IMR-90 (cell line): ENCODE measurements at regions not wholly inside any gene's neighbourhood (a gene's known extent, or its start where the extent isn't known, plus 50 kb on each side); places are given as distances from the start of the nearest gene placed in this dataset.
A peak's percentile ranks its signal among the peaks of the same experiment; 100 is the strongest.

Experiments
- ATAC-seq: fragments of 200-7000 bp; cut with Tn5 transposase; 2 replicates; pipeline ENCODE4 v1.9.1; 2020; ENCODE audit warnings: low read depth, mild to moderate bottlenecking, moderate library complexity
- BruUV-seq: library from RNA; stranded (reverse); fragments of 400-500 nt; replicated peaks from 2 replicates; lab custom pipeline; 2021; lab: Mats Ljungman, UMichigan
- CTCF ChIA-PET: fragments of 300-600 bp; formaldehyde crosslinking; extraction: SDS; loops from one replicate; lab custom pipeline; 2021; ENCODE audit warnings: antibody characterized with exemption; lab: Yijun Ruan, JAX
- POLR2A ChIA-PET: fragments of 300-600 bp; sonication (Branson Sonifier 250); formaldehyde crosslinking; loops from one replicate; lab custom pipeline; 2022; ENCODE audit warnings: antibody characterized with exemption; ENCODE audit not compliant: unreplicated experiment; lab: Charles Lee
- DNase-seq: peaks from one replicate; pipeline ENCODE4 v3.0.0; 2013
- H2AFZ ChIP-seq: replicated peaks from 2 replicates; pipeline ENCODE3; 2013; ENCODE audit warnings: low read length, mild to moderate bottlenecking; ENCODE audit not compliant: poor library complexity
- H2AK5ac ChIP-seq: 2 replicates; pipeline ENCODE4 v1.6.1; 2013; ENCODE audit warnings: low read depth, low read length, inconsistent platforms
- H2AK9ac ChIP-seq: replicated peaks from 2 replicates; pipeline ENCODE3; 2013; ENCODE audit warnings: mild to moderate bottlenecking, low read depth, low read length, moderate library complexity; ENCODE audit not compliant: poor library complexity
- H2BK120ac ChIP-seq: 2 replicates; pipeline ENCODE4 v1.6.1; 2013; ENCODE audit warnings: low read depth, low read length, inconsistent platforms
- H2BK15ac ChIP-seq: 3 replicates; pipeline ENCODE4 v1.6.1; 2013; ENCODE audit warnings: low read depth, low read length, inconsistent platforms
- H2BK20ac ChIP-seq: 2 replicates; pipeline ENCODE4 v1.6.1; 2013; ENCODE audit warnings: low read depth, mild to moderate bottlenecking, inconsistent platforms, low read length, moderate library complexity
- H2BK5ac ChIP-seq: 2 replicates; pipeline ENCODE4 v1.6.1; 2013; ENCODE audit warnings: mild to moderate bottlenecking, low read depth, low read length, inconsistent platforms; ENCODE audit not compliant: poor library complexity, severe bottlenecking
- H3K14ac ChIP-seq: replicated peaks from 2 replicates; pipeline ENCODE4 v1.6.1; 2013; ENCODE audit warnings: low read depth, low read length, inconsistent platforms
- H3K18ac ChIP-seq: 2 replicates; pipeline ENCODE4 v1.6.1; 2013; ENCODE audit warnings: low read depth, low read length, control low read depth
- H3K23ac ChIP-seq: 2 replicates; pipeline ENCODE4 v1.6.1; 2013; ENCODE audit warnings: low read depth, low read length, inconsistent platforms
- H3K27ac ChIP-seq: 2 replicates; pipeline ENCODE4 v1.5.1; 2013; ENCODE audit warnings: mild to moderate bottlenecking, control low read depth, low read length; ENCODE audit not compliant: insufficient read depth
- H3K27me3 ChIP-seq: 2 replicates; pipeline ENCODE4 v1.6.1; 2013; ENCODE audit warnings: low read length; ENCODE audit not compliant: control insufficient read depth, insufficient read depth
- H3K36me3 ChIP-seq: 2 replicates; pipeline ENCODE4 v1.6.1; 2013; ENCODE audit warnings: low read length, mixed read lengths; ENCODE audit not compliant: control insufficient read depth, insufficient read depth
- H3K4ac ChIP-seq: 2 replicates; pipeline ENCODE4 v1.6.1; 2013; ENCODE audit warnings: low read depth, low read length, inconsistent platforms
- H3K4me1 ChIP-seq: 2 replicates; pipeline ENCODE4 v1.6.1; 2013; ENCODE audit warnings: low read length, mixed read lengths; ENCODE audit not compliant: control insufficient read depth, insufficient read depth
- H3K4me2 ChIP-seq: 2 replicates; pipeline ENCODE4 v1.6.1; 2013; ENCODE audit warnings: low read depth, mild to moderate bottlenecking, control low read depth, low read length, moderate library complexity
- H3K4me3 ChIP-seq: 2 replicates; pipeline ENCODE4 v1.5.1; 2013; ENCODE audit warnings: low read depth, mild to moderate bottlenecking, control low read depth, low read length, moderate library complexity; ENCODE audit not compliant: insufficient read depth
- H3K56ac ChIP-seq: 2 replicates; pipeline ENCODE4 v1.6.1; 2013; ENCODE audit warnings: low read length, inconsistent platforms; ENCODE audit not compliant: insufficient read depth; ENCODE audit errors: extremely low read depth
- H3K79me1 ChIP-seq, 2 experiments: 2 replicates each; pipeline ENCODE4 v1.6.1; 2013; ENCODE audit warnings: low read length in 2 of 2, inconsistent platforms in 1 of 2, low read depth in 1 of 2
- H3K9ac ChIP-seq: 2 replicates; pipeline ENCODE4 v1.6.1; 2013; ENCODE audit warnings: low read depth, low read length, control low read depth
- H3K9me1 ChIP-seq: 2 replicates; pipeline ENCODE4 v1.6.1; 2013; ENCODE audit warnings: low read length, inconsistent platforms; ENCODE audit not compliant: insufficient read depth
- H3K9me3 ChIP-seq: 2 replicates; pipeline ENCODE4 v1.6.1; 2013; ENCODE audit warnings: low read length; ENCODE audit not compliant: control insufficient read depth, insufficient read depth
- H4K20me1 ChIP-seq: 2 replicates; pipeline ENCODE4 v1.6.1; 2013; ENCODE audit warnings: low read length, inconsistent platforms; ENCODE audit not compliant: insufficient read depth
- H4K5ac ChIP-seq: 2 replicates; pipeline ENCODE4 v1.6.1; 2013; ENCODE audit warnings: mild to moderate bottlenecking, low read depth, low read length, control low read depth
- H4K8ac ChIP-seq, 2 experiments: 2 replicates each; pipeline ENCODE4 v1.6.1; 2013; ENCODE audit warnings: low read depth in 2 of 2, low read length in 2 of 2, control low read depth in 1 of 2, inconsistent platforms in 1 of 2
- H4K91ac ChIP-seq: 2 replicates; pipeline ENCODE4 v1.6.1; 2013; ENCODE audit warnings: low read depth, low read length, inconsistent platforms; ENCODE audit not compliant: insufficient read depth
- CEBPB ChIP-seq: IDR thresholded peaks from 2 replicates; pipeline ENCODE4 v1.6.1; 2012; ENCODE audit warnings: low read depth, low read length, improper control_type of control experiment
- CTCF ChIP-seq: conservative IDR thresholded peaks from 2 replicates; pipeline ENCODE4 v1.5.1; 2012; ENCODE audit warnings: mild to moderate bottlenecking, low read depth, low read length, improper control_type of control experiment
- MXI1 ChIP-seq: IDR thresholded peaks from 2 replicates; pipeline ENCODE4 v1.6.1; 2012; ENCODE audit warnings: low read depth, mild to moderate bottlenecking, low read length, moderate library complexity, borderline replicate concordance
- POLR2A ChIP-seq: IDR thresholded peaks from 2 replicates; pipeline ENCODE4 v1.6.1; 2012; ENCODE audit warnings: mild to moderate bottlenecking, low read depth, low read length
- USF2 ChIP-seq: fragments of 150-350 bp; IDR thresholded peaks from 2 replicates; pipeline ENCODE4 v1.6.1; 2017; ENCODE audit warnings: mild to moderate bottlenecking, antibody characterized with exemption, low read length, low read depth
- WGBS, 2 experiments: methylation state at CpG; one replicate each; pipeline versions ENCODE4 v1.1.5 to v1.1.7; 2013; ENCODE audit warnings: missing lambda C conversion rate in 2 of 2; ENCODE audit not compliant: insufficient read length in 1 of 2; ENCODE audit errors: extremely low coverage in 2 of 2; 5-methylcytosine and 5-hydroxymethylcytosine counted together
- dilution Hi-C: fragments of 300-500 bp; cut with HindIII; formaldehyde crosslinking; loops from one replicate; pipeline ENCODE4 v1.14.3; 2018; ENCODE audit warnings: low sequenced_read_pairs; ENCODE audit not compliant: unreplicated experiment
- in situ Hi-C: fragments of 300-500 bp; cut with MboI; formaldehyde crosslinking; loops from 3 replicates; pipeline ENCODE4 v1.14.3; 2019; ENCODE audit warnings: low sequenced_read_pairs, inconsistent platforms, mixed read lengths
- intact Hi-C: fragments of 100-400 bp; cut with micrococcal nuclease; formaldehyde crosslinking; loops from 2 replicates; pipeline ENCODE4 v1.10.0; 2022

- H4K91ac ChIP-seq = no peak overlapping the region
- H3K4ac ChIP-seq = peak overlapping the region; percentile 12; the same call in 1 of the 2 replicates
- no peak overlapping the region for H2BK5ac ChIP-seq
- BruUV-seq = no TSS peak
- H2AFZ ChIP-seq = no peak overlapping the region
- no CpG with 5 or more reads among the region's 3 CpGs for WGBS, 2 experiments
- intact Hi-C loops = no loop called here
- H4K8ac ChIP-seq = no peak overlapping the region
- no peak overlapping the region for H3K56ac ChIP-seq
- peak overlapping the region; percentile 41; the same call in 1 of the 2 replicates for H3K18ac ChIP-seq
- H3K9ac ChIP-seq = no peak overlapping the region
- H3K27me3 ChIP-seq = no peaks in the 10 kb centered on the region
- ChIA-PET CTCF (no interaction called here), POLR2A (no interaction called here)
- in situ Hi-C loops = no loop called here
- DNase-seq = peak; percentile 52
- H3K4me3 ChIP-seq = no peak overlapping the region
- H3K27ac ChIP-seq = no peak overlapping the region
- H4K20me1 ChIP-seq = no peaks in the 10 kb centered on the region
- no peak overlapping the region for H2AK9ac ChIP-seq
- dilution Hi-C loops = no loop called here
- H3K4me2 ChIP-seq = no peak overlapping the region
- peaks cover 11% of the 10 kb centered on the region for H3K4me1 ChIP-seq
- H3K14ac ChIP-seq = no peak overlapping the region
- TF ChIP-seq MXI1 (no peak), USF2 (no peak), POLR2A (no peak), CTCF (no peak), CEBPB (no peak)
- H2BK20ac ChIP-seq = peak overlapping the region; percentile 62; the same call in 1 of the 2 replicates
- no peak overlapping the region for H3K23ac ChIP-seq
- ATAC-seq = peak; percentile 33
- H2BK15ac ChIP-seq = no peak overlapping the region
- H3K9me3 ChIP-seq = no peaks in the 10 kb centered on the region
- no peaks in the 10 kb centered on the region for H3K79me1 ChIP-seq
- peak overlapping the region; percentile 22; the same call in 1 of the 2 replicates for H2BK120ac ChIP-seq
- H4K5ac ChIP-seq = no peak overlapping the region
- H2AK5ac ChIP-seq = 0 out of 2 replicates have a peak overlapping the region, but pooled peaks have one; percentile 14
- H3K9me1 ChIP-seq = peaks cover 7% of the 10 kb centered on the region
- H3K36me3 ChIP-seq = no peaks in the 10 kb centered on the region
Measured at GRCh38 chr6:30798494-30798893, 54.1 kb upstream of the IER3 start.
